ENCODE measurements at regions not wholly inside any gene's neighbourhood (a gene's known extent, or its start where the extent isn't known, plus 50 kb on each side); places are given as distances from the start of the nearest gene placed in this dataset.

DNA sequence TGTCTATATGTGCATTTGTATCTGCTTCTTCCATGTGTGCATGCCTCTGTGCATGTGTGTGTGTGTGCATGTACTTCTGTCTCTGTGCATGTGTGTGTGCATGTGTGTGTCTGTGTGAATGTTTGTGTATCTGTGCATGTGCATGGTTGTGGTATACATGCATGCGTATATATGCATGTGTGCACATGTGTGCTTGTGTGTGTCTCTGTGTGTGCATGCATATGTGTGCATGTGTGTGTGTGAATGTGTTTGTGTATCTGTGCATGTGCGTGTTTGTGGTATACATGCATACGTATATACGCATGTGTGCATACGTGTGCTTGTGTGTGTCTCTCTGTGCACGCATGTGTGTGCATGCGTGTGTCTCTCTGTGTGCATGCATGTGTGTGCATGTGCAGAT is 363.2 kb upstream of the SFSWAP start:
- H2AFZ ChIP-seq (ENCODE audit: low read length), result no peak overlapping the region
- no peak overlapping the region for H3K4me3 ChIP-seq (ENCODE audit: low read length)
- no peaks in the 10 kb centered on the region for H3K4me1 ChIP-seq (ENCODE audit: low read length)
- no peak overlapping the region for H3K9ac ChIP-seq (ENCODE audit: low read length)
- no peaks in the 10 kb centered on the region for H3K36me3 ChIP-seq (ENCODE audit: insufficient read depth, low read length)
- H3K4me2 ChIP-seq (ENCODE audit: low read depth, low read length, poor library complexity, severe bottlenecking), result no peak overlapping the region
- no peak overlapping the region for H3K27ac ChIP-seq (ENCODE audit: low read length)
- no peaks in the 10 kb centered on the region for H4K20me1 ChIP-seq (ENCODE audit: insufficient read depth, low read depth, low read length)
- H3K27me3 ChIP-seq (ENCODE audit: low read length), result no peaks in the 10 kb centered on the region
- no peak for DNase-seq
- H3K9me2 ChIP-seq (replicated peaks; ENCODE audit: insufficient read depth, low read length), result no peaks in the 10 kb centered on the region
- peaks cover 7% of the 10 kb centered on the region; the same call in 1 of the 2 replicates for H3K9me3 ChIP-seq (ENCODE audit: low read length)
- H3K79me2 ChIP-seq (ENCODE audit: low read length), result no peaks in the 10 kb centered on the region

- DNase-seq, result no peak
- Histone ChIP-seq H3K79me2 (ENCODE audit: low read length) (no peaks in the 10 kb centered on the region), H3K9me3 (ENCODE audit: low read length) (peaks cover 7% of the 10 kb centered on the region; the same call in 1 of the 2 replicates), H4K20me1 (ENCODE audit: insufficient read depth, low read depth, low read length) (no peaks in the 10 kb centered on the region), H3K36me3 (ENCODE audit: insufficient read depth, low read length) (no peaks in the 10 kb centered on the region), H3K4me1 (ENCODE audit: low read length) (no peaks in the 10 kb centered on the region), H3K4me2 (ENCODE audit: low read depth, low read length, poor library complexity, severe bottlenecking) (no peak overlapping the region), H3K9me2 (replicated peaks; ENCODE audit: insufficient read depth, low read length) (no peaks in the 10 kb centered on the region), H3K27me3 (ENCODE audit: low read length) (no peaks in the 10 kb centered on the region), H2AFZ (ENCODE audit: low read length) (no peak overlapping the region), H3K27ac (ENCODE audit: low read length) (no peak overlapping the region), H3K4me3 (ENCODE audit: low read length) (no peak overlapping the region), H3K9ac (ENCODE audit: low read length) (no peak overlapping the region)
These were observed 362.7 kb upstream of the SFSWAP start for GRCh38 chr12:131348231-131348630.

DNA sequence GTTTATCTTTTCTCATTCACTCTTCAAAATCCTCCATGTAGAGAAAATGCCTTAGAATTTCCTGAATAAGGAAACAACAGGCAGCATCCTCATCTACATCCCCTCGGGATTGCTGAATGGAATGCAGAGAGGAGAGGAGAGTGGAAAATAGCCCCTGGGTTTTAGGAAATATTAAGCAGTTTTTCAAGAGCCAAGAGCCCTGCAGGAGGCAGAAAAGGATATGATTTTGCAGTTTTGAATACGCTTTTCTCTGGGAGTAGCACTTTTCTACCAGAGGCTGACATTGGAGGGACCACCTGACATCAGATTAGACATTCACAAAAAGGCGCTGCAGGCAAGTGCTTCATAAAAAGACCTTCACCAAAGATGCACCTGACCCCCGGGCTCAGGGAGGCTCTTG is 362.2 kb upstream of the SFSWAP start:
- Histone ChIP-seq H3K9ac (ENCODE audit: low read length) (no peak overlapping the region), H3K36me3 (ENCODE audit: insufficient read depth, low read length) (no peaks in the 10 kb centered on the region), H3K27me3 (ENCODE audit: low read length) (no peaks in the 10 kb centered on the region), H3K79me2 (ENCODE audit: low read length) (no peaks in the 10 kb centered on the region), H3K4me3 (ENCODE audit: low read length) (no peak overlapping the region), H3K4me1 (ENCODE audit: low read length) (no peaks in the 10 kb centered on the region), H4K20me1 (ENCODE audit: insufficient read depth, low read depth, low read length) (no peaks in the 10 kb centered on the region), H3K9me2 (replicated peaks; ENCODE audit: insufficient read depth, low read length) (no peaks in the 10 kb centered on the region), H3K9me3 (ENCODE audit: low read length) (peaks cover 7% of the 10 kb centered on the region; the same call in 1 of the 2 replicates), H3K27ac (ENCODE audit: low read length) (no peak overlapping the region), H2AFZ (ENCODE audit: low read length) (no peak overlapping the region), H3K4me2 (ENCODE audit: low read depth, low read length, poor library complexity, severe bottlenecking) (no peak overlapping the region)
- DNase-seq, result no peak

DNA sequence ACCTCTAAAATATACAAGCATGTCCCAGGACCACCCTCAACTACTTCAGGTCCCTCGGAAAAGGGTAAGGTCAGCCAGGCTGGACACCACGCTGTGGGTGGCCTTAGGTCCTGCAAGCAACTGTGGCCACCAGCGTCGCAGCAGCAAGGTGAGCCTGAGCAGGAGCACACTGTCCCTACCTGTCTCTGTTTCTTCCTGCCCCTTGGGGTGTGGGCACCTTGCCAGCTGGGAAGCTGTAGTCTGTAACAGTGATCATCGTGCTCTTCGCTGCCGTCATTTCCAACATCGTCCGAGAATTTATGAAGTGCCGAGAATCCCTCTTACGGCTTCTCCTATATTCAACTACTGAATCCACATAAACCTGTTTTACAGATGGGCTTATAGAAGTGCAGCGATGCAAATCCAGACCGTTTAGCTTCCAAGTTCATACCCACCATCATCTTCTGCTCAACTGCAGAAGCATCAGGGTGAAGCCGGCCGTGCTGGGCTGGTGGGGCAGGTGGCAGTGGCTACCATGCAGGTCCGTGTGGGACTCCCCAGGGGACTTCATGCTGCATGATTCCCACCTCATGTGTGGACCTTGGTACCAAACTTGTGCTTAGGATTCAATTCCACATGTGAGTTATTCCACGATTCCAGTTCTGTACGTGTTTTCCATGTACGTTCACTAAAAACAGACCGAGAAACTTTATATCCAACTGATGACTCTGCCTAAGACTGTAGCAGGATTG is 361.3 kb upstream of the SFSWAP start:
- H3K4me3 ChIP-seq (ENCODE audit: low read length), result no peak overlapping the region
- H3K27ac ChIP-seq (ENCODE audit: low read length), result no peak overlapping the region
- H3K36me3 ChIP-seq (ENCODE audit: insufficient read depth, low read length), result no peaks in the 10 kb centered on the region
- no peaks in the 10 kb centered on the region for H3K4me1 ChIP-seq (ENCODE audit: low read length)
- H3K9me2 ChIP-seq (replicated peaks; ENCODE audit: insufficient read depth, low read length), result no peaks in the 10 kb centered on the region
- no peaks in the 10 kb centered on the region for H3K27me3 ChIP-seq (ENCODE audit: low read length)
- no peaks in the 10 kb centered on the region for H4K20me1 ChIP-seq (ENCODE audit: insufficient read depth, low read depth, low read length)
- H3K4me2 ChIP-seq (ENCODE audit: low read depth, low read length, poor library complexity, severe bottlenecking), result no peak overlapping the region
- H3K79me2 ChIP-seq (ENCODE audit: low read length), result no peaks in the 10 kb centered on the region
- H3K9me3 ChIP-seq (ENCODE audit: low read length), result peaks cover 7% of the 10 kb centered on the region; the same call in 1 of the 2 replicates
- no peak overlapping the region for H3K9ac ChIP-seq (ENCODE audit: low read length)
- no peak overlapping the region for H2AFZ ChIP-seq (ENCODE audit: low read length)
- DNase-seq, result no peak

- no peak for DNase-seq
- Histone ChIP-seq H3K36me3 (ENCODE audit: insufficient read depth, low read length) (no peaks in the 10 kb centered on the region), H3K4me1 (ENCODE audit: low read length) (no peaks in the 10 kb centered on the region), H3K27me3 (ENCODE audit: low read length) (no peaks in the 10 kb centered on the region), H3K4me3 (ENCODE audit: low read length) (no peak overlapping the region), H3K9me3 (ENCODE audit: low read length) (peaks cover 7% of the 10 kb centered on the region; the same call in 1 of the 2 replicates), H3K79me2 (ENCODE audit: low read length) (no peaks in the 10 kb centered on the region), H3K9me2 (replicated peaks; ENCODE audit: insufficient read depth, low read length) (no peaks in the 10 kb centered on the region), H3K4me2 (ENCODE audit: low read depth, low read length, poor library complexity, severe bottlenecking) (no peak overlapping the region), H3K9ac (ENCODE audit: low read length) (no peak overlapping the region), H3K27ac (ENCODE audit: low read length) (no peak overlapping the region), H4K20me1 (ENCODE audit: insufficient read depth, low read depth, low read length) (no peaks in the 10 kb centered on the region), H2AFZ (ENCODE audit: low read length) (no peak overlapping the region)
These were observed 360.0 kb upstream of the SFSWAP start for GRCh38 chr12:131350943-131351318.

DNA sequence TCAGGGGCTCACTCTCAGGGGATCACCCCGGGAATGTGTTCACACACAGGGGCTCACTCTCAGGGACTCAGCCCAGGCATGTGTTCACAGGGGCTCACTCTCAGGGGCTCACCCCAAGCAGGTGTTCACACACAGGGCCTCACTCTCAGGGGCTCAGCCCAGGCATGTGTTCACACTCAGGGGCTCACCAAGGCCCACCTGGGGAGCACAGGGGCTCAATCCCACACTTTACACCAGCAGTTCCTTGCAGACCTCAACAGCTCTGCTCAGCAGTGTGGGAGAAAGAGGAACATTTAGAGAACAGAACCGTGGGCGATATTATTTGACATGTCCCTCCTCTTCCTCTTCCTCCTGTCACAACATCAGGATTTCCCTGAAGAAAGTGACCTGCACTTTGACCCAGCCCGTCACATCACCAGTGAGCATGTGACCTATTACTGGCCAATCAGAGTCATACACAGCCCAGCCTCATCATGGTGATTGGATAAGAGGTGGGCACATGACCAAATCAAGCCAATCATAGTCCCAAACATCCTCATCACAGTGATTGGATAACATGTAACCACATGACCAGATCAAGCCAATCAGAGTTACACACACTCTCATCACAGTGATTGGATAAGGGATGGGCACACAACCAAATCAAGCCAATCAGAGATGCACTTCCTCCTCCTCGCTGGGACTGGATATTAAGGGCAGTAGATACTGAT is 359.4 kb upstream of the SFSWAP start:
- no peaks in the 10 kb centered on the region for H3K4me1 ChIP-seq (ENCODE audit: low read length)
- H3K4me2 ChIP-seq (ENCODE audit: low read depth, low read length, poor library complexity, severe bottlenecking), result no peak overlapping the region
- no peaks in the 10 kb centered on the region for H3K9me2 ChIP-seq (replicated peaks; ENCODE audit: insufficient read depth, low read length)
- peaks cover 7% of the 10 kb centered on the region; the same call in 1 of the 2 replicates for H3K9me3 ChIP-seq (ENCODE audit: low read length)
- no peak overlapping the region for H3K27ac ChIP-seq (ENCODE audit: low read length)
- no peaks in the 10 kb centered on the region for H4K20me1 ChIP-seq (ENCODE audit: insufficient read depth, low read depth, low read length)
- H3K36me3 ChIP-seq (ENCODE audit: insufficient read depth, low read length), result no peaks in the 10 kb centered on the region
- H3K9ac ChIP-seq (ENCODE audit: low read length), result no peak overlapping the region
- no peaks in the 10 kb centered on the region for H3K27me3 ChIP-seq (ENCODE audit: low read length)
- peak; percentile 47 for DNase-seq
- H3K4me3 ChIP-seq (ENCODE audit: low read length), result no peak overlapping the region
- H2AFZ ChIP-seq (ENCODE audit: low read length), result no peak overlapping the region
- H3K79me2 ChIP-seq (ENCODE audit: low read length), result no peaks in the 10 kb centered on the region

DNA sequence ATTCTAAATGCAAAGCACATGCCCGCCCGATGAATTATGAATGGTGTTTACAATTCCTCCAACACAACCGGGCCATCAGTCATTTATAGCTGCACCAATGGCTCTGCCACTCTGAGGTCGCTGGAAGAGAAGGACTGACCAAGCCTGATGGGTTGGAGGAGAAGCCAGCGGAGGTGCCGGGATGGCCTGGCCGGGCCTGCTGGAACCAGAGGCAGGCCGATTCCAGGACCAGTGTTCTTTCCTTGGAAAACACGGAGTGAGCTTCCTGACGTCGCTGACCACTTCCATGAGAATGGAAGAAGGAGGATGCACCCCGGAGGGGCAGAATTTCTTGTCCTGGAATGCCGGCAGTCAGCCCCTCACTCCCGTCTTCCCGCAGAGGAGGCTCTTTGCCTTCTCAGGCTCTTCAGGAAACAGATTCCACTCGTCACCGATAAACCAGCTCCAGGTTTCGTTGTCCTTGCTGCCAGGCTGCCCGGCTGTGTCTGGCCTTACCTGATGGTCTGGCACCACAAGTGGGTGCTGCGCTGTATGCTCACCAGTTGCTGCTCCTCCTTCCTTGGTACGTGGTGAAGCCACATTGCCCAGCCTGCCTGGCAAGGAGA is 358.5 kb upstream of the SFSWAP start:
- peaks cover 7% of the 10 kb centered on the region; the same call in 1 of the 2 replicates for H3K9me3 ChIP-seq (ENCODE audit: low read length)
- no peak for DNase-seq
- H3K27me3 ChIP-seq (ENCODE audit: low read length), result no peaks in the 10 kb centered on the region
- no peaks in the 10 kb centered on the region for H3K4me1 ChIP-seq (ENCODE audit: low read length)
- no peaks in the 10 kb centered on the region for H3K79me2 ChIP-seq (ENCODE audit: low read length)
- no peaks in the 10 kb centered on the region for H4K20me1 ChIP-seq (ENCODE audit: insufficient read depth, low read depth, low read length)
- no peaks in the 10 kb centered on the region for H3K9me2 ChIP-seq (replicated peaks; ENCODE audit: insufficient read depth, low read length)
- no peak overlapping the region for H3K9ac ChIP-seq (ENCODE audit: low read length)
- H3K36me3 ChIP-seq (ENCODE audit: insufficient read depth, low read length), result no peaks in the 10 kb centered on the region
- H2AFZ ChIP-seq (ENCODE audit: low read length), result no peak overlapping the region
- no peak overlapping the region for H3K4me3 ChIP-seq (ENCODE audit: low read length)
- no peak overlapping the region for H3K27ac ChIP-seq (ENCODE audit: low read length)
- no peak overlapping the region for H3K4me2 ChIP-seq (ENCODE audit: low read depth, low read length, poor library complexity, severe bottlenecking)

- H4K20me1 ChIP-seq (ENCODE audit: insufficient read depth, low read depth, low read length), result no peaks in the 10 kb centered on the region
- no peak overlapping the region for H2AFZ ChIP-seq (ENCODE audit: low read length)
- H3K9ac ChIP-seq (ENCODE audit: low read length), result no peak overlapping the region
- no peak for DNase-seq
- H3K27me3 ChIP-seq (ENCODE audit: low read length), result no peaks in the 10 kb centered on the region
- H3K9me3 ChIP-seq (ENCODE audit: low read length), result peaks cover 7% of the 10 kb centered on the region; the same call in 1 of the 2 replicates
- no peak overlapping the region for H3K4me3 ChIP-seq (ENCODE audit: low read length)
- H3K27ac ChIP-seq (ENCODE audit: low read length), result no peak overlapping the region
- no peaks in the 10 kb centered on the region for H3K36me3 ChIP-seq (ENCODE audit: insufficient read depth, low read length)
- H3K4me2 ChIP-seq (ENCODE audit: low read depth, low read length, poor library complexity, severe bottlenecking), result no peak overlapping the region
- no peaks in the 10 kb centered on the region for H3K4me1 ChIP-seq (ENCODE audit: low read length)
- no peaks in the 10 kb centered on the region for H3K79me2 ChIP-seq (ENCODE audit: low read length)
- no peaks in the 10 kb centered on the region for H3K9me2 ChIP-seq (replicated peaks; ENCODE audit: insufficient read depth, low read length)
These were observed 357.5 kb upstream of the SFSWAP start for GRCh38 chr12:131353376-131353775.

All from Karpas-422 (cell line).